ENCODE measurements at regions not wholly inside any gene's neighbourhood (a gene's known extent, or its start where the extent isn't known, plus 50 kb on each side); places are given as distances from the start of the nearest gene placed in this dataset.

DNA sequence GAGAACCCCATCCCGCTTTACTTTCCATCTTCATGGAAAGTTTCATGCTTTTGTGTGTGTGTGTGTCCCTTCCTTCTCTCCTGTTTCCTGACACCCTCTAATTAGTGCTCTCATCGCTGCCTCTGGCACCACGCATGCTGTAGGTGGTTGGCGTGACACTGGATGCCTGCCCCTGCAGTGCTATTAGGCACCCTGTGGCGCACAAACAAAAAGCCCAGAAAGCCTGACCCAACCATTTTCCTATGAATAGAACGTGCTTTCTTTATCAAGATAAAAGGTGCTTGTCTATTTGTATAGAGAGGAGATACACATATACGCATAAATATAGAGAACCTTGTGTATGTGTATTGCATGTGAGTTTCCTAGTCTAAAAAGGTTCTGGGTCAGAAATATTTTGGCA lies 120.8 kb upstream of the CDCA7L start:
- DNase-seq (ENCODE audit: low read depth, low spot score) (no peak), ATAC-seq (no peak)
- no peak overlapping the region for H3K27ac ChIP-seq (ENCODE audit: low read depth, low read length)
- RAD21 ChIA-PET (ENCODE audit: low non-redundant PET in 1 of 2, low total read pairs in 2 of 2, uncharacterized antibody in 2 of 2, unreplicated experiment in 2 of 2) = no interaction called here
- no peak overlapping the region for H3K4me2 ChIP-seq (ENCODE audit: low read length)
- CTCF ChIA-PET = no interaction called here
- no peaks in the 10 kb centered on the region for H4K20me1 ChIP-seq (ENCODE audit: insufficient read depth)
- H2AFZ ChIP-seq (ENCODE audit: low read depth, low read length, poor library complexity, severe bottlenecking) = no peak overlapping the region
- intact Hi-C loops (cut with micrococcal nuclease) = no loop called here
- TF ChIP-seq RAD21 (IDR thresholded peaks at IDR 0.05; ENCODE audit: low read depth) = no peak
- no peak for TF ChIP-seq EGR1 (IDR thresholded peaks at IDR 0.05; ENCODE audit: low read depth)
- TF ChIP-seq FOSL1 (IDR thresholded peaks at IDR 0.05; ENCODE audit: low read depth) = no peak
- TF ChIP-seq, protein P1, sequence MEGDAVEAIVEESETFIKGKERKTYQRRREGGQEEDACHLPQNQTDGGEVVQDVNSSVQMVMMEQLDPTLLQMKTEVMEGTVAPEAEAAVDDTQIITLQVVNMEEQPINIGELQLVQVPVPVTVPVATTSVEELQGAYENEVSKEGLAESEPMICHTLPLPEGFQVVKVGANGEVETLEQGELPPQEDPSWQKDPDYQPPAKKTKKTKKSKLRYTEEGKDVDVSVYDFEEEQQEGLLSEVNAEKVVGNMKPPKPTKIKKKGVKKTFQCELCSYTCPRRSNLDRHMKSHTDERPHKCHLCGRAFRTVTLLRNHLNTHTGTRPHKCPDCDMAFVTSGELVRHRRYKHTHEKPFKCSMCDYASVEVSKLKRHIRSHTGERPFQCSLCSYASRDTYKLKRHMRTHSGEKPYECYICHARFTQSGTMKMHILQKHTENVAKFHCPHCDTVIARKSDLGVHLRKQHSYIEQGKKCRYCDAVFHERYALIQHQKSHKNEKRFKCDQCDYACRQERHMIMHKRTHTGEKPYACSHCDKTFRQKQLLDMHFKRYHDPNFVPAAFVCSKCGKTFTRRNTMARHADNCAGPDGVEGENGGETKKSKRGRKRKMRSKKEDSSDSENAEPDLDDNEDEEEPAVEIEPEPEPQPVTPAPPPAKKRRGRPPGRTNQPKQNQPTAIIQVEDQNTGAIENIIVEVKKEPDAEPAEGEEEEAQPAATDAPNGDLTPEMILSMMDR (IDR thresholded peaks at IDR 0.05 in 2 of 3, conservative IDR thresholded peaks at IDR 0.05 in 1 of 3; ENCODE audit: borderline replicate concordance in 1 of 3, insufficient read depth in 1 of 3, low read depth in 2 of 3, low read length in 2 of 3) = no peak
- TF ChIP-seq TCF7L2 (IDR thresholded peaks at IDR 0.05; ENCODE audit: borderline replicate concordance, extremely low read depth, insufficient read depth, insufficient read length) = no peak
- TF ChIP-seq SP1 (IDR thresholded peaks at IDR 0.05; ENCODE audit: low read depth) = no peak
- TF ChIP-seq ELF1 (IDR thresholded peaks at IDR 0.05; ENCODE audit: borderline replicate concordance, low read depth) = no peak
- TF ChIP-seq JUND (IDR thresholded peaks at IDR 0.05) = no peak
- no peak for TF ChIP-seq CEBPB (IDR thresholded peaks at IDR 0.05; ENCODE audit: low read depth)
- TF ChIP-seq ZNF274 (IDR thresholded peaks at IDR 0.05; ENCODE audit: low read depth, low read length) = no peak
- TF ChIP-seq, protein P2, sequence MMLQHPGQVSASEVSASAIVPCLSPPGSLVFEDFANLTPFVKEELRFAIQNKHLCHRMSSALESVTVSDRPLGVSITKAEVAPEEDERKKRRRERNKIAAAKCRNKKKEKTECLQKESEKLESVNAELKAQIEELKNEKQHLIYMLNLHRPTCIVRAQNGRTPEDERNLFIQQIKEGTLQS (IDR thresholded peaks at IDR 0.05) = no peak
- no peaks in the 10 kb centered on the region for H3K79me2 ChIP-seq (ENCODE audit: insufficient read depth, low read length)
- no peak overlapping the region for H3K9ac ChIP-seq (ENCODE audit: low read length)
- H3K27me3 ChIP-seq (ENCODE audit: insufficient read depth, low read length) = 0 out of 2 replicates have a peak, but pooled peaks cover 5% of the 10 kb centered on the region
- no peaks in the 10 kb centered on the region for H3K9me3 ChIP-seq (ENCODE audit: control insufficient read depth in 1 of 2, insufficient read depth in 1 of 2, low read depth in 1 of 2, low read length in 2 of 2)
- no peaks in the 10 kb centered on the region for H3K9me2 ChIP-seq (ENCODE audit: insufficient read depth)
- H3K36me3 ChIP-seq (ENCODE audit: control insufficient read depth in 1 of 2, insufficient read depth in 2 of 2, low read length in 2 of 2) = no peaks in the 10 kb centered on the region
- H3K4me1 ChIP-seq (ENCODE audit: control insufficient read depth in 1 of 2, insufficient read depth in 2 of 2, low read length in 2 of 2) = no peaks in the 10 kb centered on the region
- H3K4me3 ChIP-seq (replicated peaks in 1 of 2; ENCODE audit: low read depth in 1 of 2, low read length in 2 of 2) = no peak overlapping the region
- POLR2A ChIA-PET = no interaction called here
- BruUV-seq (replicated peaks) = no TSS peak

Data from HCT116 (cell line).